Erythroblast (primary cell): ENCODE measurements at regions not wholly inside any gene's neighbourhood (a gene's known extent, or its start where the extent isn't known, plus 50 kb on each side); places are given as distances from the start of the nearest gene placed in this dataset.
"Not testable (repeated sequence)": the region's sequence is repeated elsewhere in the genome, so short reads cannot be mapped to it uniquely, and the experiment has no call there.

Experiments used
- DNase-seq, 2 experiments: peaks; one replicate each; lab custom pipeline; 2025; lab: John Stamatoyannopoulos, UW
- GATA1 ChIP-seq: IDR thresholded peaks from 2 replicates; pipeline ENCODE4 v1.6.1; 2011; ENCODE audit warnings: low read depth, mild to moderate bottlenecking, control low read depth, low read length, moderate library complexity
- POLR2A ChIP-seq: IDR thresholded peaks from 2 replicates; pipeline ENCODE4 v1.6.1; 2011; ENCODE audit warnings: mild to moderate bottlenecking, low read length

DNA sequence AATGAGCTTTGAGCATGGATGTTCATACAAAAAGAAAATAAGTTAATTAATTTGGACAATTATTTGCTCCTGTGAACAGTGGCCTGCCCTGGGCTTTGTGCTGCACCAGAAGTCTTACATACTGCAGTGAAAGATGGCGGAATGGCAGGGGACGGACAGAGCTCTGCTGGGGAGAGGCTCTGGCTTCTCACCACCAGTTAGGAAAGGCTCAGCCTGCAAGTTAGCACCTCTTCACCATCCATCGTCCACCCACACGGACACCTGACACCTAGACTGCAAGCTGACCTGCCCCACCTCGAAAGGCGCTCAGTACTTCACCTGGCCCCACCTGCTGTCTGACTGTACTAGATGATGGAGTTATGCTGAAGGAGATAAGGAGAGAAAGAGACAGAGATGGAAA, 203.9 kb upstream of the IRS2 start:
- TF ChIP-seq GATA1 = no peak
- no peak for TF ChIP-seq POLR2A
- DNase-seq = no peak

GRCh38 chr13:109989686-109990085, 203.3 kb upstream of the IRS2 start:
- TF ChIP-seq POLR2A = no peak
- no peak for TF ChIP-seq GATA1
- no peak for DNase-seq

DNA sequence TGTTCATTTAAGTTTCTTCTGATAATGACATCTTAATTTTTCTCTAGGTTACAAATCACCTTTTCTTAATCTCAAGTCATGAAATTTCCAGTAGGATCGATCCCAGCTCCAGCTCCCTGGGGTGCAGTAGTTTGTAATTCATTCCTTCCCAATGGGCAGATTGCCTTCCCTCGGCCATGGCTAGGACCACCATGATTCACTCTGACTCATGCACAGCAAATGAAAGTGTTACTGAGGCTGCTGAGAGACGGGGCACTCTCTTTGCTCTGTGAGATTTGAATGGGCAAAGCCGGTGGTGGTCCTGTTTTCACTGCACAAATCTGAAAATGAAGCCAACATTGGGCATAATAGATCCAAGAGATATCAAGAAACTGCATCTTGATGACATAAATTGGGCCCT, 202.8 kb upstream of the IRS2 start:
- DNase-seq = no peak
- TF ChIP-seq GATA1 = no peak
- TF ChIP-seq POLR2A = no peak

GRCh38 chr13:109986851-109987250, 200.5 kb upstream of the IRS2 start:
- TF ChIP-seq POLR2A (no peak), GATA1 (no peak)
- no peak for DNase-seq

GRCh38 chr13:109985871-109986450, 199.6 kb upstream of the IRS2 start:
- DNase-seq = no peak
- TF ChIP-seq POLR2A (no peak), GATA1 (no peak)

DNA sequence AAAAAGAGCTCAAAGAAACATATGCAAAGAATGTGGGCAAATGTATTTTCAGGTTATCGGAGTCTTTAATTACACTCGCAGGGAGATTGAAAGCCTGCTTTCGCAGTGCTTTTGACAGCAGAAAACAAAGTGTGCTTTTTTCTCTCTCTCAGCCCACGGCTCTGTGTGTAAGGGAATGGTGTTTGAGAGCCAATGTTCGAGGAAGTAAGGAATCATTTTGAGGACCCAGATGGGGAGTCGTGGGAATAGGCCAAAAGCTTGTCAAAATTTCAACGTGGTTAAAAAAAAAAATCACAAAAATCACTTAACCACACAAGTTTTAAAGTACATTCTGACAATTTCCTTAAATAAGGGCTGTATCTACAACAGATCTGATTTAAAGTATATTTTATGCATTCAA, 197.1 kb upstream of the IRS2 start:
- no peak for TF ChIP-seq POLR2A
- TF ChIP-seq GATA1 = no peak

DNA sequence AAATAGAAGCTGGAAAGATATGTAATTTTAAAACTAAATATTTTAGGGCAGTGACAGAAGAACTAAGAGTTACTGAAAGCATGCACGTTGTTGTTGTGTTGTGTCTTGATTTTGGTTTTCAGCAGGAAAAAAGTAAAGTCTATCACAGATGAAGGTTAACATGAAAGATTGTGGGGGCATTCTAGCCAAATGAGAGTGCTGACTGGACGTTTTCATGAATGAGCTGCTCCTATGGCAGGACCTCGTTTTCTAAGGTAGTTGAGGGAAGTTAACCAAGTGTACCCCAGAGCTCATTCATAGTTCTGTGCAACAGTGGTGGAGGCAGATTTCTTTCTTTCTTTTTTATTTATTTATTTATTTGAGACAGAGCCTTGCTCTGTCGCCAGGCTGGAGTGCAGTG, 194.6 kb upstream of the IRS2 start:
- TF ChIP-seq POLR2A (no peak), GATA1 (no peak)
- DNase-seq = no peak

More for the DNA sequence above, 197.1 kb upstream of the IRS2 start:
- DNase-seq = no peak

DNA sequence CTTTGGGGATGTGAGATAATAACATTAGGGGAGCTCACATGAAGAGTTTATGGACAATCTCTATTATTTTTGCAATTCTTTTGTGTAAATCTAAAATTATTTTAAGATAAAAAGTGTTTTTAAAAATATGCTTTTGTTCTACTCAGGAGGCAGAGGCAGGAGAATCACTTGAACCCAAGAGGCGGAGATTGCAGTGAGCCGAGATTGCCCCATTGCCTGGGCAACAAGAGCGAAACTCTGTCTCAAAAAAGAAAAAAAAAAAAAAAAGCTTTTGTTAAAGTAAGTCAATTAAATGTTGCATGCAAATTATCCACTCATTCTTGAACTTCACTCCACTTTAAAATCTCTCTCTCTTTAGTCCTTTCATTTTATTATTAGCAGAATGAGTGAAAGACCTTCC, 193.3 kb upstream of the IRS2 start:
- not testable (repeated sequence) for DNase-seq

- DNase-seq = no peak
These were observed 192.8 kb upstream of the IRS2 start for GRCh38 chr13:109979228-109979627.

DNA sequence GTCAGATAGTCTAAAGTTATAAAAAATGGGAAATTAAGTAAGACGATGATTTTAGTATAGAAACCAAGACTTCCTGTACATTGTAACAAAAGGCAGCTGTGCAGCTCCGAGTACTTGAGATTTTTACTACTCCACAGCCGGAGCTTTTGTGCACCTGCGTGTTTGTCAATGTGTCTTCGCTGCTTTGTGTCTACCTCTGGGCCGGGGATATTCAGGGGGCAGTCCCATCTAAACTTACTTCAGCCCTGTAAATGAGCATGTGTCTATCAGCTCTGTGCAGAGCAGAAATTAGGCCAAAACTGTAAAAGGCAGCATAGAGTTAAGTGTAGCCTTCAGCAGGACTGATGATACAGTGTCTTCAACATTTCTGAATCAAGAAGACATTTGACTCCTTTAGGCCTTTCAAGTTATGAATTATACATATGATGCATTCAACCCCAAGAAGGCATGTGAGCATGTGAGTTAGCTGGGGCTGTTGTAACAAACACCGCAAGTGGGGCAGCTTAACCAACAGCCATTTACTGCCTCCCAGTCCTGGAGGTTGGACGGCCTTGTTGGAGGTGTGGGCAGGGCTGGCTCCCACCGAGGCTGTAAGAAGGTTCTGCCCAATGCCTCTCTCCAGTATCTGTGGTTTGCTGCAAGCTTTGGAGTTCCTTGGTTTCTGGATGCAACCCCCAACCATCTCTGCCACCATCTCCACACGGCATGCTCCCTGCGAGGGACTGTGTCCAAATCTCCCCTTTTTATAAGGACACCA, 191.0 kb upstream of the IRS2 start:
- no peak for DNase-seq
- TF ChIP-seq GATA1 (no peak), POLR2A (no peak)

More at GRCh38 chr13:109979228-109979627, 192.8 kb upstream of the IRS2 start:
- TF ChIP-seq GATA1 (no peak), POLR2A (no peak)

GRCh38 chr13:109976206-109976997, 190.0 kb upstream of the IRS2 start:
- no peak for DNase-seq
- no peak for TF ChIP-seq POLR2A
- TF ChIP-seq GATA1 = no peak

DNA sequence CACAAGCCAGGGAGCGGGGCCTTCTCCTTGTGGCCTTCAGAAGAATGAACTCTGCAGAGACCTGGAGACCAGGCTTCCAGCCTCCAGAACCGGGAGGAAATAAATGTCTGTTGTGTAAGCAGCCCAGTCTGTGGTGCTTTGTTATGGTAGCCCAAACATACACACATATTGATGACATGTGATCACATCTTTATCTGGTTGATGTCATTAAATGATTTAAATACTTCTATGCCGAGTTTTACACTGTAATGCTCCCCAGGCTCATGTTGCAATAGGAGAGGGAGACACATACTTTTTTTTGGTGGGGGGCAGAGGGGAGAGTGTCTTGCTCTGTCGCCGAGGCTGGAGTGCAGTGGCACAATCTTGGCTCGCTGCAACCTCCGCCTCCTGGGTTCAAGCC, 188.0 kb upstream of the IRS2 start:
- DNase-seq = no peak
- TF ChIP-seq GATA1 (no peak), POLR2A (no peak)

DNA sequence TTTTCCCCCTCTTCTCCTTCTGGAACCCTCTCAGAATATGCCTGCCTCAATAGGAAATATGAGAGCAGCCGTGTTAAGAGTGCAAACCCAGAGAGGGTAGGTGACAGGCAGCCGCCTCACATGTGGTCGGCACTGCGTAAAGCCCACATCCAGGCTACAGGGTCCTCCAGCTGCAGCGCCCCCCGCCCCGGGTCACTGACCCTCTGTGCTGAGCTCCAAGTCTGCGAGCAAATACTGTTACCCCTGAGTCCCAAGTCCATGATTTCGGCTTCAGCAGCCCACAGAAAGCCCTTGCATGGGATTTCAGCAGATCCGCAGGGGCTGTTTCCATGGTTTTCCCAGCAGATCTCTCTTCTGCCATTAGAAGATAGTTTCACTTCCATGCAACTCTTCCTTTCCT, 186.9 kb upstream of the IRS2 start:
- no peak for TF ChIP-seq GATA1
- TF ChIP-seq POLR2A = no peak
- DNase-seq = no peak

DNA sequence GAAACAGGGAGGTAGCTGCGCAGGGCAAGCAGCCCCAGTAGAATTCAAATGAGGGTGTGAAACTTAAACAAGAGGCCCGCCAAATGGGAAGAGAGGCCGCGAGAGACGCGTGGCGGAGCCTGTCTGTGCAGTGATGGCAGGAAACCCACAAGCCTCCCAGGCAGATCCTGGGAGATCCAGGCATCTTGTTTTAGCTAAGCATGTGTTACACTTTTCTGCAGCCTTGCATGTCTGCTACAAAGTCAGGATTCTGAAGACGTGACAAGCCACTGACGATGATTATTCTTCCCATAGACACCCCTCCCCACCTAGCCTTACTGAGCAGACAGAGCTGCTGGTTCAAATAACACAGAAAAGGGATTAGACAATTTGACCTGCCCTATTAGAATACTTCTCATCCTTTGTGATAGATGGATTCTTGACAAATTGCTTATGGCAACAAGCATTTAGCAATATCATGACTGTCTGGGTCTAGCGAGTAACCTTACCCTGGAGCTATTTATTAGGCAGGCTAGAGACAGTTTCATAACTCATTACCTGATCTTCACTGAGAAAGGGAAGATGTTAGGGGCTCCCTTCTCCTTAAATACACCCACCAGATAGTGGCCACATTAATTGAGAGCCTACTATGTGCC, 185.2 kb upstream of the IRS2 start:
- TF ChIP-seq GATA1 = no peak
- DNase-seq = no peak
